ENCODE measurements at regions not wholly inside any gene's neighbourhood (a gene's known extent, or its start where the extent isn't known, plus 50 kb on each side); places are given as distances from the start of the nearest gene placed in this dataset.

- in situ Hi-C loops (cut with HindIII; ENCODE audit: low pct_unique_long_range_greater_than_20kb, low sequenced_read_pairs) (no loop called here), intact Hi-C loops (cut with micrococcal nuclease; ENCODE audit: unreplicated experiment) (no loop called here)
- no peak for ATAC-seq
- no peak overlapping the region for H3K4me3 ChIP-seq (ENCODE audit: low read depth in 2 of 2, low read length in 2 of 2)
- DNase-seq (ENCODE audit: low read depth, low spot score): no peak
- BruUV-seq (replicated peaks): no TSS peak
- no peaks in the 10 kb centered on the region for H3K9me3 ChIP-seq (ENCODE audit: control insufficient read depth, insufficient read depth, low read depth, low read length)
- CTCF ChIA-PET: no interaction called here
- H3K4me1 ChIP-seq (ENCODE audit: control insufficient read depth, insufficient read depth, low read length): no peaks in the 10 kb centered on the region
- H3K27me3 ChIP-seq (ENCODE audit: control insufficient read depth, insufficient read depth, low read length): no peaks in the 10 kb centered on the region
- no peak overlapping the region for H3K27ac ChIP-seq (ENCODE audit: low read length)
- H3K36me3 ChIP-seq (ENCODE audit: control insufficient read depth, insufficient read depth, low read length): no peaks in the 10 kb centered on the region
- no peak for TF ChIP-seq CTCF (IDR thresholded peaks at IDR 0.05)
- no peak for TF ChIP-seq SIN3A (IDR thresholded peaks at IDR 0.05; ENCODE audit: borderline replicate concordance, insufficient read depth, low read depth, low read length)
- no peak for TF ChIP-seq TCF7L2 (IDR thresholded peaks at IDR 0.05; ENCODE audit: low read depth, low read length)
- no peak for TF ChIP-seq REST (IDR thresholded peaks at IDR 0.05; ENCODE audit: insufficient read depth in 1 of 2, low read depth in 2 of 2, low read length in 1 of 2)
- TF ChIP-seq POLR2AphosphoS5 (IDR thresholded peaks at IDR 0.05; ENCODE audit: low read depth, low read length): no peak
- POLR2A ChIA-PET: no interaction called here
These were observed 462.9 kb upstream of the PROK2 start for GRCh38 chr3:72247645-72248388.

GRCh38 chr3:72247126-72247525 is 462.2 kb upstream of the PROK2 start:
- H3K4me1 ChIP-seq (ENCODE audit: control insufficient read depth, insufficient read depth, low read length): no peaks in the 10 kb centered on the region
- ATAC-seq (no peak), DNase-seq (ENCODE audit: low read depth, low spot score) (no peak)
- ChIA-PET POLR2A (no interaction called here), CTCF (no interaction called here)
- TF ChIP-seq REST (IDR thresholded peaks at IDR 0.05; ENCODE audit: insufficient read depth in 1 of 2, low read depth in 2 of 2, low read length in 1 of 2): no peak
- no peak for TF ChIP-seq POLR2AphosphoS5 (IDR thresholded peaks at IDR 0.05; ENCODE audit: low read depth, low read length)
- TF ChIP-seq SIN3A (IDR thresholded peaks at IDR 0.05; ENCODE audit: borderline replicate concordance, insufficient read depth, low read depth, low read length): no peak
- TF ChIP-seq TCF7L2 (IDR thresholded peaks at IDR 0.05; ENCODE audit: low read depth, low read length): no peak
- no peak for TF ChIP-seq CTCF (IDR thresholded peaks at IDR 0.05)
- H3K4me3 ChIP-seq (ENCODE audit: low read depth in 2 of 2, low read length in 2 of 2): no peak overlapping the region
- no peaks in the 10 kb centered on the region for H3K27me3 ChIP-seq (ENCODE audit: control insufficient read depth, insufficient read depth, low read length)
- no peak overlapping the region for H3K27ac ChIP-seq (ENCODE audit: low read length)
- H3K36me3 ChIP-seq (ENCODE audit: control insufficient read depth, insufficient read depth, low read length): no peaks in the 10 kb centered on the region
- in situ Hi-C loops (cut with HindIII; ENCODE audit: low pct_unique_long_range_greater_than_20kb, low sequenced_read_pairs) (no loop called here), intact Hi-C loops (cut with micrococcal nuclease; ENCODE audit: unreplicated experiment) (no loop called here)
- no peaks in the 10 kb centered on the region for H3K9me3 ChIP-seq (ENCODE audit: control insufficient read depth, insufficient read depth, low read depth, low read length)
- BruUV-seq (replicated peaks): no TSS peak
